Activated naive CD8-positive, alpha-beta T cell treated with anti-CD3 and anti-CD28 coated beads for 36 hours (primary cell): ENCODE measurements at regions not wholly inside any gene's neighbourhood (a gene's known extent, or its start where the extent isn't known, plus 50 kb on each side); places are given as distances from the start of the nearest gene placed in this dataset.
"Not testable (repeated sequence)": the region's sequence is repeated elsewhere in the genome, so short reads cannot be mapped to it uniquely, and the experiment has no call there.

ENCODE experiments used
- DNase-seq: peaks from one replicate; pipeline ENCODE4 v3.0.0; 2021
- H3K27ac Mint-ChIP-seq: one replicate; pipeline ENCODE4 v1.8.0; 2022; ENCODE audit warnings: mild to moderate bottlenecking, moderate library complexity, mixed read lengths
- H3K27me3 Mint-ChIP-seq: one replicate; pipeline ENCODE4 v1.8.0; 2022; ENCODE audit warnings: mild to moderate bottlenecking, mixed read lengths
- H3K36me3 Mint-ChIP-seq: one replicate; pipeline ENCODE4 v1.8.0; 2021; ENCODE audit warnings: mild to moderate bottlenecking, mixed read lengths
- H3K4me1 Mint-ChIP-seq: one replicate; pipeline ENCODE4 v1.8.0; 2021; ENCODE audit warnings: mixed read lengths
- H3K4me3 Mint-ChIP-seq: one replicate; pipeline ENCODE4 v1.8.0; 2022; ENCODE audit warnings: mild to moderate bottlenecking, moderate library complexity, mixed read lengths
- H3K9me3 Mint-ChIP-seq: one replicate; pipeline ENCODE4 v1.8.0; 2022; ENCODE audit warnings: mixed read lengths

DNA sequence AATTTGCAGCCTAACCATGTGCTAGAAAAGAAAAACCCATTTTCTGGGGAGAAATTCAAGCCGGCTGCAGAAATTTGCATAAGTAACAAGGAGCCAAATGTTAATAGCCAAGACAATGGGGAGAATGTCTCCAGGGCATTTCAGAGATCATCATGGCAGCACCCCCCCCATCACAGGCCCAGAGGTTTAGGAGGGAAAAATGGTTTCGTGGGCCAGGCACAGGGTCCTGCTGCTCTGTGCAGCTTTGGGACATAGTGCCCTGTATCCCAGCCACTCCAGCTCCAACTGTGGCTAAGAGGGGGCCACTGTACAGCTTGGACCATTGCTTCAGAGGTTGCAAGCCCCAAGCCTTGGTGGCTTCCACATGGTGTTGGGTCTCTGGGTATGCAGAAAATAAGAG is 620.0 kb downstream of the PSAT1 start:
- H3K4me1 Mint-ChIP-seq, H3K27me3 Mint-ChIP-seq, H3K9me3 Mint-ChIP-seq, DNase-seq, H3K27ac Mint-ChIP-seq, H3K36me3 Mint-ChIP-seq, H3K4me3 Mint-ChIP-seq: not testable (repeated sequence)

DNA sequence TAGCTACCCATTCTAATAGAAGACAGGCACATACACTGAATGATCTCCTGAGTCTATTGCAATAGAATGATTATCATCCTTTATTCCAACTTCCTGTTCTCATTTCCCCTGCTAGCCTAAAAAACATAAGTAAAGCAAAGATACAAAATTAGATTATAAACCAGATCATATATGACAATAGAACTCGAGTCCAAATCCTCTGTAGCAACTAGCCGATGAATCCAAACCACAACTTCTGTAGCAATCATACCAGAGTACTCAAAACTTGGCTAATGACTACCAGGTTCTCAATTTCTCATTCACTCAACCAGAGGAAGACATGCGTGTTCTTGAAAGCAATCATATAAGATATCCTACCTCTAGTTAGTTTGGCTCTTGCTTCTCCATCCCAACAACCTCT is 622.1 kb downstream of the PSAT1 start:
- DNase-seq: no peak
- Mint-ChIP-seq H3K27me3 (no peaks in the 10 kb centered on the region), H3K36me3 (no peaks in the 10 kb centered on the region), H3K27ac (no peak overlapping the region), H3K4me3 (no peak overlapping the region), H3K4me1 (no peaks in the 10 kb centered on the region), H3K9me3 (peaks cover 7% of the 10 kb centered on the region)

DNA sequence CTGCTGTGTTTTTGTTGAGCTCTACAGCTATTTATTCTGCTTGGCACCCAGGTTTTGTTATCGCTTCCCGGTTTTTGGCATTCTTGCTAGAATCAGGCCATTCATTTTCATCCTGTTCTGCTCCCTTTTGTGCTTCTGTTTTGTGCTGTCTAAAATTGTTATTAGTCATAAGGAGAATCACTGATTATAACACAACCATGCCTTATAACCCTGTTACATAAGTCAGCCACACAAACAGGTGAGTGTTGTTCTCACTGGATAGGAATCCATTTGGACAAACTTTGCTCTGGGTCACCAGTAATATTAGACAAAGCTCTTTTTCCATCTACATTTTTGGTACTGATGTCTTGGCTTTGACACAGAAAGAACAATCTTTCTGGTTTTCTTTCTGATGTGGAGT is 622.8 kb downstream of the PSAT1 start:
- Mint-ChIP-seq H3K27ac (no peak overlapping the region), H3K4me3 (no peak overlapping the region), H3K4me1 (no peaks in the 10 kb centered on the region), H3K9me3 (peaks cover 7% of the 10 kb centered on the region), H3K27me3 (no peaks in the 10 kb centered on the region), H3K36me3 (no peaks in the 10 kb centered on the region)
- DNase-seq: no peak

DNA sequence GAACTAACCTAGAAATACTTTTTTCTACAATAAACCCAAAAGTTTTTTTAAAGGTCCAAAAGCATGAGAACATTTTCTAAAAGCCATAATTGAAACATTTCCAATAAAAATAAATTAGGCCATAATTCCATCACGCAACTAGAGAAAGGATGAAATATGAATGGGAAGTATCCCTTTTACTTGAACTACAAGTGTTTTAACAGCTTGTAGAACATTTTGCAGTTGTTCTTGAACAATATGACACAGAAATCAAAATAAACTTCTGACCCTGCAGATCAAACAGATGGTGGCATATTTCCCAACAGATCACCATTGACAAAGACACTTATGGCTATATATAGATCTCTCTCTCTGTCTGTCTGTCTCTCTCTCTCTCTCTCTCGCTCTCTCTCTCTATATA is 624.4 kb downstream of the PSAT1 start:
- H3K27me3 Mint-ChIP-seq: no peaks in the 10 kb centered on the region
- no peaks in the 10 kb centered on the region for H3K4me1 Mint-ChIP-seq
- no peaks in the 10 kb centered on the region for H3K36me3 Mint-ChIP-seq
- no peak overlapping the region for H3K27ac Mint-ChIP-seq
- H3K4me3 Mint-ChIP-seq: no peak overlapping the region
- no peak for DNase-seq
- H3K9me3 Mint-ChIP-seq: peaks cover 5% of the 10 kb centered on the region

DNA sequence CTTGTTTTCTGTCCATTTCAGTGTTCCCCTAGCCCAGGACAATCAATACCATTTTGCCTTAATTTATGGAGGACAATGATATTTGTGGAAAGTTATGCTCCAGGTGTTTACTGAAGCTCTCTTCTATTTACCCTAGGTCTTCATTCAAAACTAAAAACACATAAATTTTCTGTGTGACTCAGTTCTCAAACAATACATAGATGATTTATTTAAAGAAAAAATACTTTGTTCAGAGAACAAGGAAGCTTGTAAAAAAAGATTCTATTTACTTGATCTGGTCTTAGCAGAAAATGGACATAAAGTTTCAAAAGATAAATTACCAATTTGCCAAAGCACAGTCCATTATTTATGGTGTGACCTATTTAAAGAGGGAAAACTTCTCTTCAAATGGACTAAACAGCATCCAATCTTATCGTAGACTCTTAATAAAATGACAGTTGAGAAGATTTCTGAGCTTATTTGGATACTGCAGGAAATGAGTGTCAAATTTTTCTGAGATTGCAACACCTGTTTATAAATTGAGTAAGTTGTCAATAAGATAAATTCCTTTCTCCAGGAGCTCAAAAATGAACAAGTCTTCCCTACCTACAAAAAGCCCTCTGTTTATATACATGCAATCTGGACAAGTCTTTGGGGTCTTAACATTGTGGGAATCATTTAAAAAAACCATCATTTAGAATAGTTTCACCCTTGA is 627.2 kb downstream of the PSAT1 start:
- no peaks in the 10 kb centered on the region for H3K4me1 Mint-ChIP-seq
- no peaks in the 10 kb centered on the region for H3K36me3 Mint-ChIP-seq
- no peaks in the 10 kb centered on the region for H3K9me3 Mint-ChIP-seq
- no peak overlapping the region for H3K4me3 Mint-ChIP-seq
- DNase-seq: no peak
- no peak overlapping the region for H3K27ac Mint-ChIP-seq
- H3K27me3 Mint-ChIP-seq: no peaks in the 10 kb centered on the region

DNA sequence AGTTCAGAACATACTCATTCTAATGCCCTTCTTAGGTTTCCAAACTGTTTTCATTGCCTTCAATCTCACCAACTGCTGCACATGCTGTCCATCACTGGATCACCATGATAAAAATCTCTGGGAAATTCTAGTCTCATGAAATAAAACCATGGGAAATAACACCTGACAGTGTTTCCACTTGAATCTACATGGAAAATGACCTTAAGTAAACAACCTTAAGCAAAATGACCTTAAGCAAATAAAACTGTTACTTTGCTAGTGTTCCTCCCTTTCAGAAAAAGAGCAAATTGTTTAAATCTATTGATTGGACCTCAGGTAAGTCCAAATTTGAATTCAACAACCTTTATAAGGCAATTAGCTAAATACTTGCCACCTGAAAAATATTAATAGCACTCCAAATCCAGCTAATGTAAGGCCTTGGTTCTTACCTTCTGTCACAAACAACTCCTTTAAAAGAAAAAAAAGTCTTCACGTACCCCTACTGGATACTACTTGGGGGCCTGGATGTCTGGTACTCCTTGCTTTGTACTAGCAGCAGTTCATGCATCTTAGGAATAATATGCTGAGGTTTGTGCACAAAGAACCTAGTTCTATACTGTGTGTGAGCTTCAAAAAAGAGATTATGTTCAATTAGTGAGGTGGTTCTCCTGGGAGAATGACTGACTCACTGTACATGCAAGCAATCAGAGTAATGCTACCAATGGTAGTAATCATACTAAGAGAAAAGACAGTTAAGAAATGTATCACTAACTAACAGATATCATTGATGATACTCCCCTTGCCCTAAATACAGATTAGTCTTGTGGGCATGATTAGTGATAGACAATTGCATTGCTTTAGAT is 630.4 kb downstream of the PSAT1 start:
- Mint-ChIP-seq H3K27ac (no peak overlapping the region), H3K4me1 (no peaks in the 10 kb centered on the region), H3K4me3 (no peak overlapping the region), H3K9me3 (no peaks in the 10 kb centered on the region), H3K27me3 (peaks cover 3% of the 10 kb centered on the region), H3K36me3 (no peaks in the 10 kb centered on the region)
- no peak for DNase-seq

DNA sequence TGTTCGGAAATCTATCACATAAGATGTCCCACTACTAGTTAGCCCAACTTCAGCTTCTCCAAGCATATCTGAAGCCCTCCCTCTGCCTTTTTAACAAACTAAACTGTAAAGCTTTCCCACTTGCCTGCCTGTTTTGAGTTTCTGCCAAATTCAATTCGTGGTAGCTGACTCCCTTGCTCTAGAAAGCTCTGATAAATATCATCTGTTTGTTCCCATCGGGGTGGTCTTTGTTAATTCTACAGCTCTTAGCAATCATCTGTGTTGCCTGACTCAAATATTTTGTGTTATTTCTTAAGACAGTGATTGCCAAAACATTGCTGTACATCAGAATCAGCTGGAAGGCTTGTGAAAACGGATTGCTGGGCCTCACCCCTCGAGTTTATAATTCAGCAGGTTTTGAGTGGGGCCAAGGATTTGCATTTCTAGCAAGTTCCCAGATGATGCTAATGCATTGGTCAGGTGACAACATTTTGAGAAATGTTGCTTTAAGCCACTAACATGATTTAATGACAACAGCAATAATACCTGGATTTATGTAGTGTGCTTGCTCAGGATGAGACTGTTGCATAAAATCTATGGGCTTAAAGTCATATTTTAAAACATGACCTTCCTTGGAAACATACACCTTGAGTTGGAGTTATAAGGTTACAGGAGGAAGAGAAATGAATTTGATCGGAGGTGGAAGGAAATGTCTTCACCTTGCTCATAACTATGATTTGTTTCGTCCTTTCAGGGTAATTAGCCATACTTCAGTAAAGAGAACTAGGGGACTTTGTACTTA is 631.9 kb downstream of the PSAT1 start:
- no peak overlapping the region for H3K27ac Mint-ChIP-seq
- H3K27me3 Mint-ChIP-seq: peaks cover 3% of the 10 kb centered on the region
- no peaks in the 10 kb centered on the region for H3K9me3 Mint-ChIP-seq

DNA sequence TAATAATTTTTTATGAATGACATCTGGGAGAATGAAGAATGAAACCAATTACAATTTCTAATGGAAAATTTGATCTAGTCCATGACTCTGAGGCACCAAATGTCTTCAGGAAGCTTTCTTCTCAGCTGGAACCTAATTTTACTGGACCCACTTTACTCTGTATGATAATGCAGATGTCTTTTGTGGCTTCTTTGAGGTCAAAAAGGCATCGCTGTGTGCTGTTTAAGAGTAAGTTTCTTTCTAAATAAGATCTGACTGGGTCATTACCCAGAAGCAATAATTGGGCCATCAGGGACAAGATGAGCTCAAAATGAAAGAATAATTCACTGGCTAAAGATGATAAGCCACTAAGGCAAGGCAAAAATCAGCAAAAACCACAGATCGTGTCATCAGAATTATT is 633.4 kb downstream of the PSAT1 start:
- Mint-ChIP-seq H3K36me3 (no peaks in the 10 kb centered on the region), H3K27me3 (peaks cover 3% of the 10 kb centered on the region), H3K4me3 (no peak overlapping the region), H3K4me1 (no peaks in the 10 kb centered on the region), H3K9me3 (no peaks in the 10 kb centered on the region), H3K27ac (no peak overlapping the region)
- no peak for DNase-seq

More for the DNA sequence above, 631.9 kb downstream of the PSAT1 start:
- no peak overlapping the region for H3K4me3 Mint-ChIP-seq
- DNase-seq: no peak
- no peaks in the 10 kb centered on the region for H3K36me3 Mint-ChIP-seq
- no peaks in the 10 kb centered on the region for H3K4me1 Mint-ChIP-seq

DNA sequence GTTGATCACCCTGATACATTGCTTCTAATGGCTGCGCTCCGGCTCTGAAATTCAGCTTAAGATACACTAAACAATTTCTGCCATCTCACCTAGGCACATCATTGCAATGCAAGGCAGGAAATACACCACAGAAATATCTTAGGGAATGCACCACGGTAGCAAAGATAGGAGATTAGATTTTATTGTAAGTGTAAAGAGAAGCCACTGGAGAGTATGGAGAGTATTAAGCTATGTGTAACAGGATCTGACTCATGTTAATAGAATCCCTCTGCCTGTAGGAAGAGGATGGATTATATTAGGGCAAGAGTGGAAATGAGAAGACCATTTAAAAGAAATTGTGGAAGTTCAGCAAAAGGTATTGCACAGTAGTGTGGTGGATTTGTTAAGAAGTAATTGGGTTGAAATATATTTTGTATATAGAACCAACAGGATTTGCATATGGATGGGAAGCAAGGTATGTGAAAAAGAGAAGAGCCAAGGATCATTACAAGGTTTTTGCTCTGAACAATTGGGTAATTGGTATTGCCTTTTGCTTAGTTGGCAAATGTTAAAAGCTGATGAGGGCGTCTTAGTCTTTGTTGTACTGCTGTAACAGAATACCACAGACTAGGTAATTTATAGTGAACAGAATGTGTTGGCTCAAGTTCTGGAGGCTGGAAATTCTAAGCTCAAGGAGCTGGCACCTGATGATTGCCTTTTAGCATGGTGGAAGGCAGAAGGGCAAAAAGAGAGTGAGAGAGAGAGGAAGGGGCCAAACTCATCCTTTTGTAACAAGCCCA is 636.1 kb downstream of the PSAT1 start:
- Mint-ChIP-seq H3K27ac (no peak overlapping the region), H3K36me3 (no peaks in the 10 kb centered on the region), H3K9me3 (no peaks in the 10 kb centered on the region), H3K27me3 (peaks cover 3% of the 10 kb centered on the region), H3K4me3 (no peak overlapping the region), H3K4me1 (no peaks in the 10 kb centered on the region)
- no peak for DNase-seq

DNA sequence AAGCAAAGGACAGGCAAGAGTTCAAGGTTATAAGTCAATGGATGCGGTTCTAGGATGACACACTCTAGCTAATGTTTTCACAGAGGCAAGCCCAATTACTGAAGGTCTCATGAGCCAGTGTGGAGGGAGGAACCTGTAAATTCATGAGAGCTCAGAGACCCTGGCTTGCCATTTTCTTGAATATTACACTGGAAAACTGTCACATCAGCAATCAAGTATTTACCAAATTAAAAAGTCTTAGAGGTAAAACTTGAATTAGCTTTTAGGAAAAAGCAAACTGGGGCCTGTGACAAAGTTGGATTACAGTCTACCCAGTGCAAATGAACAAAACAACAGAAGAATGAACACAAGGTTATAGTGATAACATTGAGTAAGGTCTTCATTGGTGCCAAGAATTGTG is 636.9 kb upstream of the TLE4 start:
- Mint-ChIP-seq H3K36me3 (no peaks in the 10 kb centered on the region), H3K4me1 (no peaks in the 10 kb centered on the region), H3K4me3 (no peak overlapping the region), H3K27me3 (peaks cover under 1% of the 10 kb centered on the region), H3K27ac (no peak overlapping the region), H3K9me3 (no peaks in the 10 kb centered on the region)
- DNase-seq: no peak

DNA sequence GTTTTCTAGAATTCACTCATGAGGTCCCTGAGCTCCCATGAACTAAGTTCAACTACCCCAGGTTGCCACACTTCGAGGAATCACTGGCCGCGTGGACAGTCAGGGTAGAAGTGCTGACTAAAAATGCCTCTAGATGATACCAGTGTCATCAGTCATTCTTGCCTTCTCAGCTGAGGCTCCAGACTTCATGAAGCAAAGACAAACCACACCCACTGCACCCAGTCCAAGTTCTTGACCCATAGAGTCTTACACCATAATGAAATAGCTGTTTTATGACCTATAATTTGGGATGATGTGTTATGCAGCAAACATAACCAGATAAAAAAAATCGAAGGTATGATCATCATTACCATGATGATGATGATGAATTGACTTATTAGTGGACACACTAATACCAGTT is 632.9 kb upstream of the TLE4 start:
- no peak overlapping the region for H3K4me3 Mint-ChIP-seq

DNA sequence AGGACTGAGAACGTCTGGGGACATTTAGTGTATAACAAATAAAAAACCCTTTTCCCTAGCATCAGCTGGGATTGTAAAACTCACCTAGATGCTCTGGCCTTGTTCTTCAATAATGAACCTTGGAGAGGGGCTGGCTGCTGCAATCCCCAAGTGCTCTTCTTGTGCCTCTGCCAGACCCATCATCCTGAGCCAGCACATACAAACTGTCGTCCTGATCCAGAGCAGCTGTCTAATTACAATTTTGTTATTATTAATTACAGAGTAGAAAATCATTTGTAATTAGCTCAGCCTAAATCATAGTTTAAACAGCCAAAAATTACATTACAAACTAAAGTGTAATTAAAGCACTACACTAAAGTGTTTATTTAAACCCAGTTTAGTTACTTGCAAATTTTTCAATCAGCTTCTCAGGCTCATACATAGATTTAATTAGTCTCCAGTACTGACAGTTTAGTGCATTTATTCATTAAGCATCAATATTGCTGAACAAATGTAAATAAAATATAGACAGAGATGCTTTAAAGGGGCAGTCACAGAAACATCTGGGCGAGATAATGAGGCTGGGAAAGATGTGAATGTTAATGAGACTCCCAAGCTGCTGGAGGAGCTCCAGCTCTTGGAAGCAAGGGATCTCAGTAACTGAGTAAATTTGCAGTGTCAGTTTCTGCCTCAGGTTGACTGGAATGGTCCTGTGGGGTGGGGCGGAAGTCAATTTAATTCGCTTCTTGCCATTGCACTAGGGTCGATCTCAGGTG is 632.3 kb upstream of the TLE4 start:
- no peaks in the 10 kb centered on the region for H3K9me3 Mint-ChIP-seq
- no peaks in the 10 kb centered on the region for H3K4me1 Mint-ChIP-seq
- H3K4me3 Mint-ChIP-seq: no peak overlapping the region
- H3K27ac Mint-ChIP-seq: no peak overlapping the region
- no peak for DNase-seq
- no peaks in the 10 kb centered on the region for H3K36me3 Mint-ChIP-seq
- no peaks in the 10 kb centered on the region for H3K27me3 Mint-ChIP-seq

More for the DNA sequence above, 632.9 kb upstream of the TLE4 start:
- Mint-ChIP-seq H3K4me1 (no peaks in the 10 kb centered on the region), H3K27me3 (no peaks in the 10 kb centered on the region), H3K9me3 (no peaks in the 10 kb centered on the region), H3K27ac (no peak overlapping the region), H3K36me3 (no peaks in the 10 kb centered on the region)
- no peak for DNase-seq

DNA sequence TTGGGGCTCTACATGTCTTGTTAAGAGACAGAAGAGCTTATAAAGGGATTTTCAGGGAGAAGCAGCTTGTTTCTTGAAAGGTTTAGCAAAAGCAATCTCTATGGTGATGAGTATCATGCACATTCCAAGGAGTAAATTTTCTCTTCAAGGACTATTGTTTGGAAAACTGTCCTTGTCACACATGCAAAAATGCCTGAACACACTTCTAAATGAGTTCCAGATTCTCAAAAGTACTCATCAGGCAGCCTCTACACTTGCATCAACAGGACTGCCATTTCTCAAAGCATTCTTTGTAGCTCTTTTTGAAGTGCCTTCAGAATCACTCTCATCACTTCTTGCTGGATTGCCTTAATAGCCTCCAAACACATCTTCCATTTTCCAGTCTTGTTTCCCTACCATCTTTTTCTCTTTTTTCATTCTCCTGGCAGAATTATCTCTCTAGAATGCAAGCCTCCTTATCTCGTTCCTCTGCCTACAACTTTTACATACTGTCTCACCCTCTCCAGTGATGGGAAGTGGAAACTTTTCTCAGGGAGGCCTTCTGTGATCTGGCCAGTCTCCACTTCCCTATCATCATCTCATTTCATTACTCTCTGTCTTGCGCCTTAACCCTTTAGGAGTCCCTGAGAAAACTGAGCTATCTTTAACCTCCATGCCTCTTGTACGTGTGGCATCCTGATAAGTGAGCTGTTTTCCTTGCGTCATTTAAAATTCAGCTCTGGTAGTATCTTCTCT is 631.5 kb upstream of the TLE4 start:
- DNase-seq: no peak
- no peaks in the 10 kb centered on the region for H3K27me3 Mint-ChIP-seq
- H3K9me3 Mint-ChIP-seq: no peaks in the 10 kb centered on the region
- H3K27ac Mint-ChIP-seq: no peak overlapping the region
- H3K4me3 Mint-ChIP-seq: no peak overlapping the region
- no peaks in the 10 kb centered on the region for H3K36me3 Mint-ChIP-seq
- no peaks in the 10 kb centered on the region for H3K4me1 Mint-ChIP-seq

DNA sequence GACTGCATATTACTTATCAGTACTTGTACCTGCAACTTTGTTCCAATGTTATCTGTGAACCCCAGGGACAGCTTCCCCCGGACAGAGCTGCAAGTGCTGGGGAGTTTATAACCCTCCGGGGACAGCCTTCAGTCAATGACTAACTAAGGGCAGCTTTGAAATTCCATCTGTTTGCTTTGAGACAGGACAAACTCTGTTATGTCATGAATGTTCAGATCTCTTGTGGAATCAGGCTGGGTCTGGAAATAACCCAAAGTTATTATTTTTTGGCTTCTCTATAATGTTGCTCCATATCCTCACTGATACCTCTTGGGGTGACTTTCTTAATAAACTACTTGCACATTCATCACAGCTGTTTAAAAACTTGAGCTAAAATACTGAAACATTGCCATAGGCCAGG is 617.5 kb upstream of the TLE4 start:
- Mint-ChIP-seq H3K4me1 (no peaks in the 10 kb centered on the region), H3K27ac (no peak overlapping the region), H3K27me3 (no peaks in the 10 kb centered on the region), H3K9me3 (peaks cover 8% of the 10 kb centered on the region), H3K36me3 (no peaks in the 10 kb centered on the region), H3K4me3 (no peak overlapping the region)
- DNase-seq: no peak
